HG02610 (cell line): ENCODE measurements at regions not wholly inside any gene's neighbourhood (a gene's known extent, or its start where the extent isn't known, plus 50 kb on each side); places are given as distances from the start of the nearest gene placed in this dataset.

Experiments used
- ATAC-seq: cut with Tn5 transposase; IDR thresholded peaks from one replicate; pipeline ENCODE4 v1.9.1; 2021; ENCODE audit warnings: mild to moderate bottlenecking, moderate library complexity; ENCODE audit not compliant: unreplicated experiment

GRCh38 chr16:72532906-72533410 lies 361.0 kb upstream of the PMFBP1 start:
- ATAC-seq: no peak

GRCh38 chr16:72530434-72530833 lies 358.5 kb upstream of the PMFBP1 start:
- no peak for ATAC-seq

DNA sequence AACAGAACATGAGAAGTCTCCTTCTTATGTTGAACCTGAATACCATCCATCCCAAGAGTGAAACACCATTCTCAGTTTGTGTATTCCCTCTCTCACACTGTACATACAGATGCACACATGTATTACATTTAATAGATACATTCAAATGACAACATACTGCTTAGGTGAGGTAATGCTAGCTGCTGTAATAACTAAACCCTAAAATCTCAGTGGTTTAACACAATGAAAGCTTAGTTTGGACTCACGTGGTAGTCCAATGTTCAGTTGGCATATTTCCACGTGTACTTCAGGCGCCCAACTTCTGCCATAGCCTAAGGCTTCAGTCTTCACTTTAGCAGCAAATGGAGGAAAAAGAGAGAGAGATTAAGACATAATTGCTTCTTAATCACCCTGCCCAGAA lies 351.1 kb upstream of the PMFBP1 start:
- no peak for ATAC-seq

DNA sequence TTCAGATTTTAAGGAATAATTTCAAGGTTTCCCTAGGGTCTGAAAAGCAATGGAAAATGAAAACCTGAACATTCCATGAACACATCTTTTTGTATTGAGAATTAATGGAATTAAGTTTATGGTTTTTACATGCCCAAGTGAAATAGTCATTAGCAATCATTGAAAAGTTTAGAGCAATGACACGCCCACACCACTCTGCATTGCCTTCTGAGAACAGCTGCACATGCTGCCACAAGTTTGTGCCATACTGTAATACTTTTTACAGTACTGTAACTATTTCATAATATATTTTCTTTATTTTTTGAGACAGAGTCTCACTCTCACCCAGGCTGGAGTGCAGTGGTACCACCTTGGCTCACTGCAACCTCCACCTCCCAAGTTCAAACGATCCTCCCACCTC lies 345.2 kb upstream of the PMFBP1 start:
- no peak for ATAC-seq

DNA sequence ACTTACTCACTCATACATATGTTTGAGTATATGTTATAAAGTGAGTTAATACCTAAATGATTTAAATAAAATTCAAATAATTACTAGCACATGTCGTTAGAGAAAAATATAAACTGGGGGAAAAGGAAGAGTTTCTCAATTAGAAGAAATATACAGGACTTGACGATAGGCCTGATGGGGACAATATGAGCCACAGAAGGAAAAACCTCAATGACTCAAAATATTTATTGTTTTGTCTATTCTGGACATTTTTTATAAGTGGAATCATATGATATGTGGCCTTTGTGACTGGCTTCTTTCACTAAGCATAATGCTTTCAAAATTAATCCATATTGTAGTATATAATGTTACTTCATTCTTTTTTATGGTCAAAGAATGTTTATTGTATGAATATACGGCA lies 339.2 kb upstream of the PMFBP1 start:
- no peak for ATAC-seq

GRCh38 chr16:72508191-72508590 lies 336.2 kb upstream of the PMFBP1 start:
- ATAC-seq: no peak

DNA sequence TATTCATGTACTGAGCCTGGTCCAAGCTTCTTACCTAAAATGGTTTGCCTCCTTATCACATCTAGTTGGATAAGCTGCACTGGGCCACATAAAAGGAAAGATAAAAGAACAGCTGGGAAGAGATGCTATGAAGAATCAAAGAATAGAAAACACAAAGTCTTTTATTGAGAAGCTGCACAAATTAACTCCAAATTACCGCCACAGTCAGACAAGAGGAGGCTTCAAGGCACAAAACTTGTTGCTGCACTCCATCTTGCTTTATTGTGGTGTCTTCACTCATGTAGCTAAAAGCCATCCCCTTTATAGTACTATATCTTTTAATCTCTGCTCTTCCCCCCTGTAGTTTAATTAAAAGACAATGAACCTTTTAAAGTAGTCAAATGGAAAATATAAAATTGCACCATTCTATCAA lies 330.6 kb upstream of the PMFBP1 start:
- ATAC-seq: no peak

- ATAC-seq: peak; percentile 74
These were observed 330.0 kb upstream of the PMFBP1 start for GRCh38 chr16:72501739-72502593.

- no peak for ATAC-seq
These were observed 328.6 kb upstream of the PMFBP1 start for GRCh38 chr16:72500545-72500944.

DNA sequence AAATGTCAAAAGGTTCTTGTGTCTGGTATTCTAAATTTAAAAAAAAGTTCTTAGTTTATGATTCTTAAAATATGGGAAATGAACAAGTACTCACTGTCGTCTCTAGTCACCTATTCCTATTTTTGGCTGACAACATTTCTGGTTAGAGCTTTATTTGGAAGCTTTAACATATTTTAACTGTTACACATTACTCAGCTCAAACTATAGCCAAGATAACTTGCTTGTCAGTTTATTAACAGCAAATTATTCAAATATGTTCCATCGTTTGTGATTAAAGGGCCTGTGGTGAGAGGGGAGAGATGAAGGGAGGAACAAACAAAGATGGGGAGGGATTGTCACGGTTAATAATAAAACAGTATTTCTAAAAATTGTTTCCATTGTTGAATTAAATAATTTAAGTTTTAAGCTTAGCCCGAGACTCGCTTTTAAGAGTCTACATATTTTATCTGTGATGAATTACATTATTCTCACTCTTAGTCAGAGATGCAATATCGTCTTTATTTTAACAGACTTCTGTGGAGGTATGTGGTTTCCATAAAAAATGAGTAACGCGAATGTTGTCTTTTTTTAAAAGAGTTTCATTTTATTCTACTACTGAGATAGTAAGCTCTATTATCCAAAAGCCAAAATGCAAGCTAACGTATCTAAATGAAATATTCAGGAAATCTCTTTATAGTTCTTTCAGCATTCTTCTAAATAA lies 321.9 kb upstream of the PMFBP1 start:
- ATAC-seq: no peak

- no peak for ATAC-seq
These were observed 315.3 kb upstream of the PMFBP1 start for GRCh38 chr16:72487283-72487682.

DNA sequence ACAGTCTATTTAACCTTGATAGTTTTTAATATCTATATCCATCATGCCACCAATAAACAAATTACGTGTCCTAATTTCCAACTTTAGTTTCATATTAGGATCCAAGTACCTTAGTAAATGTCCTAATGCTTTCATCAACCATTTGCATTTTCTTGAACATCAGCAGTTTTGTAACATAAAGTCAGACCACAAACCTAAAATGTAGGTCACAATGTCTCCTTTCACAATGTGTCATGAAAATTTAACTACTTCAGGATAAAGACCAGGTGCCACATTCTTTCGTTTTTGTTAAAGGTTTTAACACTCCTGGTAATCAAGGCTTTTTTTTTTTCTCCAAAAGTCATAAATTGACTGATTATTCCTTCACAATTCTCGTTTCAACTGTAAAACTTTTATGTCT lies 310.7 kb upstream of the PMFBP1 start:
- no peak for ATAC-seq

GRCh38 chr16:72481419-72481818 lies 309.5 kb upstream of the PMFBP1 start:
- no peak for ATAC-seq

DNA sequence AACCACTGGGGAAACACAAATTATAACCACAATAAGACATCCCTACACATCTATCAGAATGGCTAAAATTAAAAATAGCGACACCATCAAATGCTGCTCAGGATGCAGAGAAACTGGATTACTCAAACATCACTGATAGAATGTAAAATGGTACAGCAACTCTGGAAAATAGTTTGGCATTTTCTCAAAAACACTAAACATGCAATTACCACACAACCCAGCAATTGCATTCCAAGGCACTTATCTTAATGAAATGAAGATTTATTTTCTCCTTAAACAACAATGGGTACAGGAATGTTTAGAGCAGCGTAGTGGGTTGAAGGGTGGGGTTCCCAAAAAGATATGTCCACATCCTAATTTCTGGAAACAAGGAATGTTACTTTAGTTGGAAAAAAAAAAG lies 309.0 kb upstream of the PMFBP1 start:
- no peak for ATAC-seq

GRCh38 chr16:72475688-72476087 lies 303.7 kb upstream of the PMFBP1 start:
- no peak for ATAC-seq

DNA sequence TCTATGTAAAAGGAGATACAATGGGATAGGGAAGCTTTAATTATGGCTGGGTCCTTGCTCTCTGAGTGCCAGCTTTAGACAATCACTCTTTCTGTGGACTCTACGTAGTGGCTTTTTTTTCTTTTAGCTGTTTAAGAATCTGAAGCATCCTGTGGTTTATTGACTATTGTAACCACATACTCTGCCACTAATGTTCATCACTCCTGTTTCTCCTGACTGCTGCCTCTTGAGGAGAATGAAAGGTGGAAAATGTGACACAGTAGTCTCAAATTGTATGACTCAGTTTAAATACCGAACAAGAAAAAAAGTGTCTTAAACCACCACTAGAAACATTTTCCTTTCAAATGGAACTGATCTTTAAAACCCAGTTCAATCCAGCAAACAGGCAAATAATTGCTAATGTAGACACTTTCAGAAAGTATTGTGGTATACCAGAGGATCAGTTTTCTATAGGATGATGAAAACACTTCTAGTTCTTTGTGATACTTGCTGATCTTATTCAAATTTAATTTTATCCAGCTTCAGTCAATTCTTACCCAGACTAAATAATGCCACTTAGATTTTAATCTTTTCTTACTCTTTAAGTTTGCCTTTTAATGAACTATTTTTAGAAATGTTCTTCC lies 302.7 kb upstream of the PMFBP1 start:
- ATAC-seq: no peak

DNA sequence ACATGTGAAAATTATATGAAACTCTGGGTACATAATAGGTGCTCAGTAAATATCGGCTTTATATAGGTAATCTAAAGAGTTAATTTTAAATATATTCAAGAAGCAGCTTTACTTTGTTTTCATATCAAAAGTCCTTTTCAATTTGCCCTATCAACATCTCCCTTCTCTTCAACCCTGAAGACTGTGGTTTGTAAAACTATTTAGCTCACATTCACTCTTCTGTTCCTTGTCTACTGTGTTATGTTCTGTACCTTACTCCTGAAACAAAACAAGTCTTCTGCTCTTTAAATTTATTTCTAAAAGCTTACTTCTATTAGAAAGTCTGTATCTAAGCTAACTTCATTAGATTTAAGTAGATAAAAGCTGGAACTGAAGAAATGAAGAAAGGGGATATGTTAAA lies 301.7 kb upstream of the PMFBP1 start:
- no peak for ATAC-seq

DNA sequence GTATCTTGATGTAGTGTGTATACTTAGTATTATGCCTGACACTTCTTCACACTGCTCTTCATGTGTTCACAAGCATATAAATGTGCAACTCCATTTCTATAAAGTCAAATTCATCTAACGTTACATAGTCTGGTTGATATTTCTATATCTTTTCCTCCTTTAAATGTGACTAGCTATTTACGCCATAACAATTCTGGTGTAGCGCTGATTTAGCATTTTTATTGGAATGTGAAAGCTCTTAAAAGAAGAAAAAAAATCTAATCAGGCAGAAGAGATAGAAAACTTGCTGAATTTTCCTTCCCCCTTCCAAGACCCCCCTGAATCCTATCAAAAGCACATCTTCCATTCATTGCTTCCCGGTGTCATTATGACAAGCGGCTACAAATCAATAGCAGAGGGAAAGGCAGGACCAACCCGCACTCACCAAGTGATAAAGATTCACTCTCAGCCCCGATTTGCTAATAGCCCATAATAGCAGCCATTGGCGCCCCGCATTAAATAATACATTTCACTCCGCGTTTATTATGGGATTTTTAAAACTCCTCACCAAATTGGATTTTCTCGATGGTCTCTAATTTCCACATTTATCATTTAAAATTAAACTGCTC lies 299.5 kb upstream of the PMFBP1 start:
- ATAC-seq: no peak

GRCh38 chr16:72470541-72470940 lies 298.6 kb upstream of the PMFBP1 start:
- ATAC-seq: no peak

DNA sequence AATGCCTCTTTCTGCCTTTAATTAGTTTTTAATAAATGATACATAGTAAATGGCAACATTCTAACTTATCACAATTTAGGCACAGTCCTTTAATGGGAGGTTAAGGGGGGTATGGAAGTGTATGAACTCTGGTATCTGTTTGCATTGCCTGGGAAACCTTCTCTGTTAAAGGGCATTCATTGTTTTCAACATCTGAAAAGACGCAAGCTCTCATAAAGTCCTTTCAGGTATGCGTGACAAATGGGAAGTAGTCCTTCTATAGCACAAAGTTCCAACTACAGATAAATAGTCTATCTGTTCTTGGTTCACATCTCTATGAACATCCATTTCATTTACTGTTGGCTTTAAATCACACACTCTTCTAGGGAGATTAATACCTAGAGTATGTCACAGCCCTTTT lies 298.0 kb upstream of the PMFBP1 start:
- no peak for ATAC-seq

- no peak for ATAC-seq
These were observed 296.6 kb upstream of the PMFBP1 start for GRCh38 chr16:72468582-72468981.
